SU-DHL-6 (cell line): ENCODE measurements at regions not wholly inside any gene's neighbourhood (a gene's known extent, or its start where the extent isn't known, plus 50 kb on each side); places are given as distances from the start of the nearest gene placed in this dataset.

Source experiments
- CTCF ChIP-seq: fragments of 200-600 bp; sonication (generic); IDR thresholded peaks from one replicate; pipeline ENCODE4 v1.5.1; 2017; ENCODE audit warnings: antibody characterized with exemption, mild to moderate bottlenecking, low read length, moderate library complexity; ENCODE audit not compliant: insufficient read depth, poor library complexity, severe bottlenecking
- EZH2phosphoT487 ChIP-seq: fragments of 200-600 bp; sonication (generic), shearing (Covaris generic); conservative IDR thresholded peaks from 2 replicates; pipeline ENCODE4 v1.6.1; 2018; ENCODE audit warnings: mild to moderate bottlenecking, antibody characterized with exemption, low read length, moderate library complexity, mixed read lengths

- no peak for TF ChIP-seq CTCF
- no peak for TF ChIP-seq EZH2phosphoT487
Observed at GRCh38 chr6:120852293-120852849, 481.9 kb downstream of the TBC1D32 start.
